ENCODE measurements at regions not wholly inside any gene's neighbourhood (a gene's known extent, or its start where the extent isn't known, plus 50 kb on each side); places are given as distances from the start of the nearest gene placed in this dataset.
"Not testable (repeated sequence)": the region's sequence is repeated elsewhere in the genome, so short reads cannot be mapped to it uniquely, and the experiment has no call there.

GRCh38 chr12:60760965-60761364 is 1165.1 kb downstream of the SLC16A7 start:
- no peaks in the 10 kb centered on the region for H3K36me3 ChIP-seq (ENCODE audit: control insufficient read depth, insufficient read depth, low read length)
- no peak overlapping the region for H3K9ac ChIP-seq
- H3K4me3 ChIP-seq (ENCODE audit: low read depth, low read length): no peak overlapping the region
- no peaks in the 10 kb centered on the region for H3K4me1 ChIP-seq
- no peak overlapping the region for H3K27ac ChIP-seq
- no peak for TF ChIP-seq CTCF (IDR thresholded peaks at IDR 0.05)
- H3K9me3 ChIP-seq (ENCODE audit: control insufficient read depth, low read length): no peaks in the 10 kb centered on the region
- H3K4me2 ChIP-seq (ENCODE audit: low read length): no peak overlapping the region
- no peaks in the 10 kb centered on the region for H3K27me3 ChIP-seq (ENCODE audit: control insufficient read depth, insufficient read depth, low read length)
- H3K79me2 ChIP-seq: no peaks in the 10 kb centered on the region
- H2AFZ ChIP-seq: no peak overlapping the region

- H3K4me1 ChIP-seq; H3K79me2 ChIP-seq; H3K9ac ChIP-seq; H2AFZ ChIP-seq; H3K4me3 ChIP-seq (ENCODE audit: low read depth, low read length); H3K27ac ChIP-seq; H3K4me2 ChIP-seq (ENCODE audit: low read length); H3K9me3 ChIP-seq (ENCODE audit: control insufficient read depth, low read length); H3K27me3 ChIP-seq (ENCODE audit: control insufficient read depth, insufficient read depth, low read length); H3K36me3 ChIP-seq (ENCODE audit: control insufficient read depth, insufficient read depth, low read length): not testable (repeated sequence)
Observed at GRCh38 chr12:60801166-60801565, 1205.3 kb downstream of the SLC16A7 start.

- Histone ChIP-seq H2AFZ (no peak overlapping the region), H3K36me3 (ENCODE audit: control insufficient read depth, insufficient read depth, low read length) (no peaks in the 10 kb centered on the region), H3K4me2 (ENCODE audit: low read length) (no peak overlapping the region), H3K4me1 (no peaks in the 10 kb centered on the region), H3K79me2 (no peaks in the 10 kb centered on the region), H3K27ac (no peak overlapping the region), H3K9me3 (ENCODE audit: control insufficient read depth, low read length) (no peaks in the 10 kb centered on the region), H3K27me3 (ENCODE audit: control insufficient read depth, insufficient read depth, low read length) (no peaks in the 10 kb centered on the region), H3K9ac (no peak overlapping the region), H3K4me3 (ENCODE audit: low read depth, low read length) (no peak overlapping the region)
- TF ChIP-seq CTCF (IDR thresholded peaks at IDR 0.05): no peak
Observed at GRCh38 chr12:60803147-60803546, 1207.3 kb downstream of the SLC16A7 start.

GRCh38 chr12:60805364-60805763 is 1209.5 kb downstream of the SLC16A7 start:
- no peak overlapping the region for H3K27ac ChIP-seq
- no peaks in the 10 kb centered on the region for H3K36me3 ChIP-seq (ENCODE audit: control insufficient read depth, insufficient read depth, low read length)
- H3K27me3 ChIP-seq (ENCODE audit: control insufficient read depth, insufficient read depth, low read length): no peaks in the 10 kb centered on the region
- no peaks in the 10 kb centered on the region for H3K9me3 ChIP-seq (ENCODE audit: control insufficient read depth, low read length)
- H3K4me1 ChIP-seq: no peaks in the 10 kb centered on the region
- H3K9ac ChIP-seq: no peak overlapping the region
- no peak overlapping the region for H3K4me2 ChIP-seq (ENCODE audit: low read length)
- H3K79me2 ChIP-seq: no peaks in the 10 kb centered on the region
- no peak overlapping the region for H2AFZ ChIP-seq
- no peak for TF ChIP-seq CTCF (IDR thresholded peaks at IDR 0.05)
- H3K4me3 ChIP-seq (ENCODE audit: low read depth, low read length): no peak overlapping the region

- Histone ChIP-seq H3K36me3 (ENCODE audit: control insufficient read depth, insufficient read depth, low read length) (no peaks in the 10 kb centered on the region), H3K27me3 (ENCODE audit: control insufficient read depth, insufficient read depth, low read length) (no peaks in the 10 kb centered on the region), H2AFZ (no peak overlapping the region), H3K9me3 (ENCODE audit: control insufficient read depth, low read length) (no peaks in the 10 kb centered on the region), H3K9ac (no peak overlapping the region), H3K27ac (no peak overlapping the region), H3K4me3 (ENCODE audit: low read depth, low read length) (no peak overlapping the region), H3K4me1 (no peaks in the 10 kb centered on the region), H3K4me2 (ENCODE audit: low read length) (no peak overlapping the region), H3K79me2 (no peaks in the 10 kb centered on the region)
- TF ChIP-seq CTCF (IDR thresholded peaks at IDR 0.05): no peak
Observed at GRCh38 chr12:60819794-60820193, 1224.0 kb downstream of the SLC16A7 start.
